Mucosa of stomach (tissue), 1 donor: ENCODE measurements at regions not wholly inside any gene's neighbourhood (a gene's known extent, or its start where the extent isn't known, plus 50 kb on each side); places are given as distances from the start of the nearest gene placed in this dataset.
"Not testable (repeated sequence)": the region's sequence is repeated elsewhere in the genome, so short reads cannot be mapped to it uniquely, and the experiment has no call there.

Experiments
- H3K27me3 ChIP-seq: one replicate; pipeline ENCODE4 v1.7.0; 2013; ENCODE audit warnings: mild to moderate bottlenecking, low read length; ENCODE audit not compliant: control insufficient read depth, insufficient read depth
- H3K36me3 ChIP-seq: one replicate; pipeline ENCODE4 v1.7.0; 2013; ENCODE audit warnings: low read length; ENCODE audit not compliant: control insufficient read depth, insufficient read depth
- H3K4me1 ChIP-seq: one replicate; pipeline ENCODE4 v1.7.0; 2013; ENCODE audit warnings: mild to moderate bottlenecking, low read length; ENCODE audit not compliant: control insufficient read depth, insufficient read depth
- H3K4me3 ChIP-seq: one replicate; pipeline ENCODE4 v1.7.0; 2013; ENCODE audit warnings: low read length
- H3K9ac ChIP-seq: one replicate; pipeline ENCODE4 v1.7.0; 2013; ENCODE audit warnings: mild to moderate bottlenecking, low read length, moderate library complexity
- H3K9me3 ChIP-seq: one replicate; pipeline ENCODE4 v1.7.0; 2013; ENCODE audit warnings: mild to moderate bottlenecking, low read length, moderate library complexity; ENCODE audit not compliant: control insufficient read depth
- donor health status: Pancreatic carcinoma.

GRCh38 chr6:2611092-2611491, 139.6 kb downstream of the MYLK4 start:
- H3K4me3 ChIP-seq: no peak overlapping the region

GRCh38 chr6:2608503-2608902, 142.2 kb downstream of the MYLK4 start:
- no peaks in the 10 kb centered on the region for H3K9me3 ChIP-seq
- no peaks in the 10 kb centered on the region for H3K36me3 ChIP-seq
- no peak overlapping the region for H3K4me3 ChIP-seq
- no peaks in the 10 kb centered on the region for H3K4me1 ChIP-seq
- no peak overlapping the region for H3K9ac ChIP-seq
- no peaks in the 10 kb centered on the region for H3K27me3 ChIP-seq

More at GRCh38 chr6:2611092-2611491, 139.6 kb downstream of the MYLK4 start:
- Histone ChIP-seq H3K9me3 (no peaks in the 10 kb centered on the region), H3K27me3 (no peaks in the 10 kb centered on the region), H3K4me1 (no peaks in the 10 kb centered on the region), H3K36me3 (no peaks in the 10 kb centered on the region), H3K9ac (no peak overlapping the region)

- Histone ChIP-seq H3K36me3 (no peaks in the 10 kb centered on the region), H3K27me3 (no peaks in the 10 kb centered on the region), H3K9ac (no peak overlapping the region), H3K9me3 (no peaks in the 10 kb centered on the region), H3K4me1 (no peaks in the 10 kb centered on the region), H3K4me3 (no peak overlapping the region)
Measured at GRCh38 chr6:2600363-2600762, 150.4 kb downstream of the MYLK4 start.

- Histone ChIP-seq H3K9me3 (no peaks in the 10 kb centered on the region), H3K4me3 (no peak overlapping the region), H3K9ac (no peak overlapping the region), H3K36me3 (no peaks in the 10 kb centered on the region), H3K27me3 (no peaks in the 10 kb centered on the region), H3K4me1 (no peaks in the 10 kb centered on the region)
Measured at GRCh38 chr6:2599817-2600216, 150.9 kb downstream of the MYLK4 start.

GRCh38 chr6:2598867-2599266, 151.9 kb downstream of the MYLK4 start:
- H3K36me3 ChIP-seq: no peaks in the 10 kb centered on the region
- H3K27me3 ChIP-seq: no peaks in the 10 kb centered on the region
- H3K9me3 ChIP-seq: no peaks in the 10 kb centered on the region
- H3K4me3 ChIP-seq: no peak overlapping the region
- H3K9ac ChIP-seq: no peak overlapping the region
- H3K4me1 ChIP-seq: no peaks in the 10 kb centered on the region

GRCh38 chr6:2597991-2598390, 152.7 kb downstream of the MYLK4 start:
- Histone ChIP-seq H3K36me3 (no peaks in the 10 kb centered on the region), H3K4me1 (no peaks in the 10 kb centered on the region), H3K9me3 (no peaks in the 10 kb centered on the region), H3K9ac (no peak overlapping the region), H3K4me3 (no peak overlapping the region), H3K27me3 (no peaks in the 10 kb centered on the region)

GRCh38 chr6:2597457-2597856, 153.3 kb downstream of the MYLK4 start:
- not testable (repeated sequence) for H3K36me3 ChIP-seq, H3K4me3 ChIP-seq, H3K9me3 ChIP-seq, H3K4me1 ChIP-seq, H3K27me3 ChIP-seq, H3K9ac ChIP-seq

- H3K9ac ChIP-seq: no peak overlapping the region
- H3K4me3 ChIP-seq: no peak overlapping the region
- no peaks in the 10 kb centered on the region for H3K4me1 ChIP-seq
- H3K9me3 ChIP-seq: no peaks in the 10 kb centered on the region
- no peaks in the 10 kb centered on the region for H3K27me3 ChIP-seq
- no peaks in the 10 kb centered on the region for H3K36me3 ChIP-seq
Measured at GRCh38 chr6:2596222-2596621, 154.5 kb downstream of the MYLK4 start.

- no peaks in the 10 kb centered on the region for H3K4me1 ChIP-seq
- H3K9ac ChIP-seq: no peak overlapping the region
- no peak overlapping the region for H3K4me3 ChIP-seq
- no peaks in the 10 kb centered on the region for H3K36me3 ChIP-seq
- H3K27me3 ChIP-seq: no peaks in the 10 kb centered on the region
- no peaks in the 10 kb centered on the region for H3K9me3 ChIP-seq
Measured at GRCh38 chr6:2594868-2595267, 155.9 kb downstream of the MYLK4 start.

- Histone ChIP-seq H3K9ac (no peak overlapping the region), H3K27me3 (no peaks in the 10 kb centered on the region), H3K4me1 (no peaks in the 10 kb centered on the region), H3K9me3 (no peaks in the 10 kb centered on the region), H3K36me3 (no peaks in the 10 kb centered on the region), H3K4me3 (no peak overlapping the region)
Measured at GRCh38 chr6:2593167-2593566, 157.6 kb downstream of the MYLK4 start.

GRCh38 chr6:2589171-2589661, 161.5 kb downstream of the MYLK4 start:
- Histone ChIP-seq H3K36me3 (no peaks in the 10 kb centered on the region), H3K9ac (no peak overlapping the region), H3K27me3 (no peaks in the 10 kb centered on the region), H3K4me1 (no peaks in the 10 kb centered on the region), H3K4me3 (no peak overlapping the region), H3K9me3 (no peaks in the 10 kb centered on the region)

GRCh38 chr6:2583459-2583858, 167.3 kb downstream of the MYLK4 start:
- H3K4me1 ChIP-seq: no peaks in the 10 kb centered on the region
- no peak overlapping the region for H3K4me3 ChIP-seq
- H3K36me3 ChIP-seq: no peaks in the 10 kb centered on the region
- H3K9ac ChIP-seq: no peak overlapping the region
- H3K27me3 ChIP-seq: no peaks in the 10 kb centered on the region
- no peaks in the 10 kb centered on the region for H3K9me3 ChIP-seq

- no peaks in the 10 kb centered on the region for H3K36me3 ChIP-seq
- no peak overlapping the region for H3K9ac ChIP-seq
- H3K4me3 ChIP-seq: no peak overlapping the region
- no peaks in the 10 kb centered on the region for H3K27me3 ChIP-seq
- H3K4me1 ChIP-seq: no peaks in the 10 kb centered on the region
- no peaks in the 10 kb centered on the region for H3K9me3 ChIP-seq
Measured at GRCh38 chr6:2582268-2582667, 168.5 kb downstream of the MYLK4 start.
